OCI-LY1 (cell line): ENCODE measurements at regions not wholly inside any gene's neighbourhood (a gene's known extent, or its start where the extent isn't known, plus 50 kb on each side); places are given as distances from the start of the nearest gene placed in this dataset.

Experiments
- H2AFZ ChIP-seq: fragments of 200-600 bp; sonication (generic), shearing (Covaris generic); 2 replicates; pipeline ENCODE4 v1.6.0; 2014; ENCODE audit warnings: antibody characterized with exemption, mild to moderate bottlenecking, low read length
- H3F3A ChIP-seq: fragments of 200-600 bp; sonication (generic), shearing (Covaris generic); 2 replicates; pipeline ENCODE4 v1.6.0; 2014; ENCODE audit warnings: mild to moderate bottlenecking, antibody characterized with exemption, low read length, moderate library complexity; ENCODE audit not compliant: insufficient read depth
- H3K27ac ChIP-seq: fragments of 200-600 bp; sonication (generic); 2 replicates; pipeline ENCODE4 v1.5.1; 2014; ENCODE audit warnings: low read length, mixed run types, mild to moderate bottlenecking, low read depth; ENCODE audit not compliant: poor library complexity, severe bottlenecking
- H3K27me3 ChIP-seq: fragments of 200-600 bp; sonication (generic); 2 replicates; pipeline ENCODE4 v1.6.0; 2014; ENCODE audit warnings: antibody characterized with exemption, mild to moderate bottlenecking, low read length, moderate library complexity; ENCODE audit not compliant: insufficient read depth
- H3K36me3 ChIP-seq: fragments of 200-600 bp; sonication (generic); 2 replicates; pipeline ENCODE4 v1.6.1; 2014; ENCODE audit warnings: mild to moderate bottlenecking, antibody characterized with exemption, low read length, moderate library complexity, mixed read lengths; ENCODE audit not compliant: insufficient read depth
- H3K4me1 ChIP-seq: fragments of 200-600 bp; sonication (generic); 2 replicates; pipeline ENCODE4 v1.5.1; 2014; ENCODE audit warnings: mild to moderate bottlenecking, low read length, moderate library complexity; ENCODE audit not compliant: insufficient read depth, severe bottlenecking
- H3K4me2 ChIP-seq: fragments of 200-600 bp; sonication (generic), shearing (Covaris generic); 2 replicates; pipeline ENCODE4 v1.6.1; 2014; ENCODE audit warnings: low read length
- H3K4me3 ChIP-seq: fragments of 200-600 bp; sonication (generic); 2 replicates; pipeline ENCODE4 v1.5.1; 2014; ENCODE audit warnings: low read length, low read depth, mild to moderate bottlenecking, mixed read lengths; ENCODE audit not compliant: poor library complexity, severe bottlenecking
- H3K79me2 ChIP-seq: fragments of 200-600 bp; shearing (Covaris generic); 2 replicates; pipeline ENCODE4 v1.6.1; 2016; ENCODE audit warnings: mixed run types, low read length, mixed read lengths; ENCODE audit not compliant: insufficient read depth
- H3K9ac ChIP-seq: fragments of 200-600 bp; sonication (generic), shearing (Covaris generic); 2 replicates; pipeline ENCODE4 v1.6.1; 2014; ENCODE audit warnings: mild to moderate bottlenecking, low read length, mixed read lengths
- H3K9me2 ChIP-seq: fragments of 200-600 bp; sonication (generic), shearing (Covaris generic); 2 replicates; pipeline ENCODE4 v1.6.1; 2014; ENCODE audit warnings: low read depth, mild to moderate bottlenecking, low read length, mixed read lengths
- H3K9me3 ChIP-seq: fragments of 200-600 bp; shearing (Covaris generic); 2 replicates; pipeline ENCODE4 v1.6.1; 2014; ENCODE audit warnings: low read length, mixed read lengths
- H4K20me1 ChIP-seq: fragments of 200-600 bp; sonication (generic), shearing (Covaris generic); 2 replicates; pipeline ENCODE4 v1.6.0; 2016; ENCODE audit warnings: mild to moderate bottlenecking, low read length; ENCODE audit not compliant: insufficient read depth
- EZH2 ChIP-seq: fragments of 200-600 bp; sonication (generic), shearing (Covaris generic); IDR thresholded peaks from 2 replicates; pipeline ENCODE4 v1.8.0; 2017; ENCODE audit warnings: borderline replicate concordance, mixed run types, mild to moderate bottlenecking, antibody characterized with exemption, low read length, moderate library complexity, mixed read lengths
- TF ChIP-seq, protein P1 (sequence below): fragments of 200-600 bp; sonication (generic), shearing (Covaris generic); IDR thresholded peaks from 2 replicates; pipeline ENCODE4 v1.5.1; 2017; ENCODE audit warnings: mild to moderate bottlenecking, antibody characterized with exemption, low read length, moderate library complexity, mixed read lengths

DNA sequence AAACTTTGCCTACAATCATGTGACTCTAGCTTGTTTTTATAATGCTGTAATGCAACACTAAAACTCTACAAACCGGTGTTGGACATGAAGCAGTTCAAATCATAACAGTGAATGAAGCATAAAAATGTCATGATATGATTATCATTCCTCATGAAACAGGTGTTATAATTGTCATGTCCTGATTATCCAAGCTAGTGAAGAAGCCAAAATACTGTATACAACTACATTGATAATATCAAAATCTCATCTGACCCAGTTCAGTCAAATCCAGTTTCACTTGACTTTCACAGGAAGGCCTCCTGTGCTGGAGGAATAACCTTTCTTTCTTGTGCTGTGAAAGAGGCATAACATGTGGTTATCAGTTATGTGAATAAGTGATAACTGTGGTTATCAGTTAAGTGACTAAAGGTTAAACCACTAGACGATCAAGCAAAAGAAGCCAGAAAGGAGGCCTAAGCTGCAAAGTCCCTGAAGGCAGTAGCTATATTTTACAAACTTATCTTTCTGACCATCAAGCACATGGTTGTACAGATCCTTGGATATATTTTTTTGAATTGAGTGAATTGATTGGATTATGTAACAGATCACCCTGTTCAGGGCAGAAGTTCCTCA lies 296.4 kb downstream of the TUSC7 start:
- Histone ChIP-seq H3K27ac (no peak overlapping the region), H4K20me1 (no peaks in the 10 kb centered on the region), H3F3A (no peaks in the 10 kb centered on the region), H3K27me3 (no peaks in the 10 kb centered on the region), H3K4me2 (no peak overlapping the region), H3K9me2 (no peaks in the 10 kb centered on the region), H3K9ac (no peak overlapping the region), H3K79me2 (no peaks in the 10 kb centered on the region), H3K36me3 (no peaks in the 10 kb centered on the region), H3K4me3 (no peak overlapping the region), H3K4me1 (no peaks in the 10 kb centered on the region), H2AFZ (no peak overlapping the region), H3K9me3 (no peaks in the 10 kb centered on the region)
- no peak for TF ChIP-seq EZH2

DNA sequence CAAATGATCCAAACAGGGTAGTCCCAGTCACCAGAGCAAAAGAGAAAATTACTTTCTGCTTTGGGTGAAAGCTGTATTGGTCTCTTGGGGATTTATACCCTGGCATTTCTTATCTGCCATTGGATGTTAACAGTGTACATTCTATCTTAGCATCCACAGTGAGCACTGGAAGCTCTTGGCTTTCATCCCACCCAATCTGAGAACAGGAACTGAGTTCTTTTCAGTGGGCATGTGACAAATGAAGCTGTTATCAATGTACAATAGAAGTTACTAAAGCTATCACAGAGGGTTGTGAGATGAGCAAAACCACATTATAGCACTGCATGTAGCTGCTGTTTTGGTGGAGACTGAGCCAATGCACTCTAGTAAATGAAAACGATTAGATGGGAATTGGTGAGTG lies 300.7 kb downstream of the TUSC7 start:
- no peaks in the 10 kb centered on the region for H3F3A ChIP-seq
- H3K9ac ChIP-seq, result no peak overlapping the region
- no peak overlapping the region for H3K4me2 ChIP-seq
- H4K20me1 ChIP-seq, result no peaks in the 10 kb centered on the region
- no peak overlapping the region for H3K27ac ChIP-seq
- no peaks in the 10 kb centered on the region for H3K9me3 ChIP-seq
- H3K9me2 ChIP-seq, result no peaks in the 10 kb centered on the region
- no peak overlapping the region for H3K4me3 ChIP-seq
- no peak overlapping the region for H2AFZ ChIP-seq
- H3K36me3 ChIP-seq, result no peaks in the 10 kb centered on the region
- TF ChIP-seq, protein P1, sequence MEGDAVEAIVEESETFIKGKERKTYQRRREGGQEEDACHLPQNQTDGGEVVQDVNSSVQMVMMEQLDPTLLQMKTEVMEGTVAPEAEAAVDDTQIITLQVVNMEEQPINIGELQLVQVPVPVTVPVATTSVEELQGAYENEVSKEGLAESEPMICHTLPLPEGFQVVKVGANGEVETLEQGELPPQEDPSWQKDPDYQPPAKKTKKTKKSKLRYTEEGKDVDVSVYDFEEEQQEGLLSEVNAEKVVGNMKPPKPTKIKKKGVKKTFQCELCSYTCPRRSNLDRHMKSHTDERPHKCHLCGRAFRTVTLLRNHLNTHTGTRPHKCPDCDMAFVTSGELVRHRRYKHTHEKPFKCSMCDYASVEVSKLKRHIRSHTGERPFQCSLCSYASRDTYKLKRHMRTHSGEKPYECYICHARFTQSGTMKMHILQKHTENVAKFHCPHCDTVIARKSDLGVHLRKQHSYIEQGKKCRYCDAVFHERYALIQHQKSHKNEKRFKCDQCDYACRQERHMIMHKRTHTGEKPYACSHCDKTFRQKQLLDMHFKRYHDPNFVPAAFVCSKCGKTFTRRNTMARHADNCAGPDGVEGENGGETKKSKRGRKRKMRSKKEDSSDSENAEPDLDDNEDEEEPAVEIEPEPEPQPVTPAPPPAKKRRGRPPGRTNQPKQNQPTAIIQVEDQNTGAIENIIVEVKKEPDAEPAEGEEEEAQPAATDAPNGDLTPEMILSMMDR, result no peak
- no peak for TF ChIP-seq EZH2
- H3K27me3 ChIP-seq, result no peaks in the 10 kb centered on the region
- no peaks in the 10 kb centered on the region for H3K79me2 ChIP-seq
- no peaks in the 10 kb centered on the region for H3K4me1 ChIP-seq

DNA sequence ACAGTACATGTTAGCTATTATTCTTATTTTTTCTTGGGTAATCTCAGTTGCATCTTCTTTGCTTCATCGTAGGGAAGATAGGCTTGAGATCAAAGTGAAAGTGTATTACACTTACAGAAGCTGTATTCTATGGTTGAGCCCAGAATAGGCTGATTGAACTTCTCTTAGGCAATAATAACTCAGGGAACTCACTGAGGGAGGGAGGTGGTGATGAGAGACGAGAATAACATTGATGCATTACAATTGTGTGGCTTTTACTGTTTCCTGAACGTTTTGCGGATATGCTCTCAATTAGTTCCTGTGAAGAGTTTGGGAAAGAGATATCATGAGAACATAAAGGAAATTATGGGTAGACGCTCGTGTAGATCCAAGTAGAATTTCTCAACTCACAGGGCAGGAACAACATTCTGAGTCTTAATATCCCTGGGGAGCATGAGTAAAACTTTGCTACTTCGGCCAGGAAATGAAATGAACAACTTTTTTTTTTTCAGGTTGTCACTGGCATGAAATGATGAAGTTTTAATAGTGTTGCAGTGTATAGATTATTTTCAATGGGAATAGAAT lies 302.2 kb downstream of the TUSC7 start:
- no peak overlapping the region for H3K27ac ChIP-seq
- no peaks in the 10 kb centered on the region for H3K36me3 ChIP-seq
- no peaks in the 10 kb centered on the region for H3K79me2 ChIP-seq
- TF ChIP-seq, protein P1, result no peak
- TF ChIP-seq EZH2, result no peak
- no peaks in the 10 kb centered on the region for H3F3A ChIP-seq
- H3K4me2 ChIP-seq, result no peak overlapping the region
- H3K9me2 ChIP-seq, result no peaks in the 10 kb centered on the region
- H3K27me3 ChIP-seq, result no peaks in the 10 kb centered on the region
- H4K20me1 ChIP-seq, result no peaks in the 10 kb centered on the region
- H3K4me1 ChIP-seq, result no peaks in the 10 kb centered on the region
- H2AFZ ChIP-seq, result no peak overlapping the region
- no peak overlapping the region for H3K4me3 ChIP-seq
- H3K9ac ChIP-seq, result no peak overlapping the region
- no peaks in the 10 kb centered on the region for H3K9me3 ChIP-seq

DNA sequence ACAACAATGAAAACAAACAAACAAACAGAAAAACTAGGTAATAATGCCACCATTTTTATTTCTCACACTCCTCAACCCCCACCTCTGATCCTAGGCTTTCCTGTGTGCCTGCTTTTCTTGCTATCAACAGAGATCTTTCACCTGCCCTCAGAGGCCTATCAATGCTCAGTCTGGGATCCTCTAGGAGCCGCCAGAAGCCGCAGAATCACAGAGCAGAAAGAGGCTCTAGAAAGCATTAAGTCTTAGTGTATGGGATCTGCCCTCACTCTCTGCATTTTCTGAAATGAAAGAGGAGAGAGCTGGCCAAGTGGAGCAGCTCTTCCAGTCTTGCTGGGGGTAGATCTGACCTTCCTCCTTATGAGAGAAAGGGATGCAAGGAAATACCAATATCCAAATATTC lies 306.8 kb downstream of the TUSC7 start:
- Histone ChIP-seq H3K9me2 (no peaks in the 10 kb centered on the region), H3K4me3 (no peak overlapping the region), H3K27ac (no peak overlapping the region), H3K79me2 (no peaks in the 10 kb centered on the region), H3K9ac (no peak overlapping the region), H3K4me2 (no peak overlapping the region), H3K36me3 (no peaks in the 10 kb centered on the region), H2AFZ (no peak overlapping the region), H3F3A (no peaks in the 10 kb centered on the region), H4K20me1 (no peaks in the 10 kb centered on the region), H3K4me1 (no peaks in the 10 kb centered on the region), H3K9me3 (no peaks in the 10 kb centered on the region), H3K27me3 (no peaks in the 10 kb centered on the region)
- TF ChIP-seq, protein P1, result no peak
- TF ChIP-seq EZH2, result no peak
